CD14-positive monocyte (primary cell): ENCODE measurements at regions not wholly inside any gene's neighbourhood (a gene's known extent, or its start where the extent isn't known, plus 50 kb on each side); places are given as distances from the start of the nearest gene placed in this dataset.

Source experiments
- DNase-seq, 3 donors: peaks; one replicate each; pipeline ENCODE4 v3.0.0-alpha.2; 2011 to 2022
- H2AFZ ChIP-seq: 2 replicates; pipeline ENCODE4 v1.6.0; 2012; ENCODE audit warnings: mild to moderate bottlenecking, low read depth, low read length, inconsistent platforms; ENCODE audit not compliant: insufficient read depth, poor library complexity, severe bottlenecking
- H3K27ac ChIP-seq, 2 donors: 1 replicate in 1 of 2; 2 replicates in 1 of 2; pipeline ENCODE4 v1.5.1; 2012 to 2013; ENCODE audit warnings: low read length in 2 of 2, control low read depth in 1 of 2, inconsistent platforms in 1 of 2, low read depth in 1 of 2, mild to moderate bottlenecking in 1 of 2
- H3K27me3 ChIP-seq, 2 donors: one replicate each; pipeline versions ENCODE4 v1.6.0 to v1.6.1; 2011 to 2013; ENCODE audit warnings: low read length in 2 of 2; ENCODE audit not compliant: control insufficient read depth in 2 of 2, insufficient read depth in 2 of 2
- H3K36me3 ChIP-seq, 2 donors: replicated peaks in 1 of 2; 1 replicate in 1 of 2; 2 replicates in 1 of 2; pipeline versions ENCODE4 v1.5.1 to v1.6.1; 2012 to 2013; ENCODE audit warnings: low read length in 2 of 2, control low read depth in 1 of 2, inconsistent platforms in 1 of 2, mild to moderate bottlenecking in 1 of 2; ENCODE audit not compliant: insufficient read depth in 2 of 2, control insufficient read depth in 1 of 2
- H3K4me1 ChIP-seq, 2 donors: 1 replicate in 1 of 2; 2 replicates in 1 of 2; pipeline versions ENCODE4 v1.5.1 to v1.6.1; 2012 to 2013; ENCODE audit warnings: low read length in 2 of 2, control low read depth in 1 of 2, inconsistent platforms in 1 of 2, mild to moderate bottlenecking in 1 of 2, moderate library complexity in 1 of 2; ENCODE audit not compliant: insufficient read depth in 2 of 2, control insufficient read depth in 1 of 2
- H3K4me2 ChIP-seq: replicated peaks from 2 replicates; pipeline ENCODE3; 2012; ENCODE audit warnings: low read length, moderate library complexity, mild to moderate bottlenecking; ENCODE audit not compliant: poor library complexity, severe bottlenecking; ENCODE audit errors: extremely low read depth
- H3K4me3 ChIP-seq, 3 experiments: fragments of 200-600 bp in 1 of 3; sonication (generic) in 1 of 3; replicated peaks in 1 of 3; 1 replicate in 2 of 3; 2 replicates in 1 of 3; pipeline ENCODE4 v1.5.1; 2011 to 2013; ENCODE audit warnings: low read length in 3 of 3, mild to moderate bottlenecking in 3 of 3, control low read depth in 2 of 3, low read depth in 2 of 3, inconsistent platforms in 1 of 3, moderate library complexity in 1 of 3
- H3K79me2 ChIP-seq: 2 replicates; pipeline ENCODE4 v1.6.0; 2012; ENCODE audit warnings: mild to moderate bottlenecking, control low read depth, inconsistent platforms, low read length, moderate library complexity; ENCODE audit not compliant: insufficient read depth
- H3K9ac ChIP-seq: 2 replicates; pipeline ENCODE4 v1.6.0; 2017; ENCODE audit warnings: low read length, mild to moderate bottlenecking; ENCODE audit not compliant: insufficient read depth, poor library complexity, severe bottlenecking
- H3K9me3 ChIP-seq, 2 donors: replicated peaks in 1 of 2; 1 replicate in 1 of 2; 2 replicates in 1 of 2; pipeline versions ENCODE4 v1.5.1 to v1.6.1; 2012 to 2013; ENCODE audit warnings: low read length in 2 of 2, control low read depth in 1 of 2; ENCODE audit not compliant: control insufficient read depth in 1 of 2, insufficient read depth in 1 of 2
- H4K20me1 ChIP-seq: 2 replicates; pipeline ENCODE4 v1.6.0; 2012; ENCODE audit warnings: mild to moderate bottlenecking, low read length, control low read depth, moderate library complexity; ENCODE audit not compliant: insufficient read depth
- H3K27ac Mint-ChIP-seq, 7 donors: one replicate each; pipeline ENCODE4 v1.8.0; 2020; ENCODE audit warnings: mild to moderate bottlenecking in 7 of 7, mixed read lengths in 7 of 7, moderate library complexity in 6 of 7, inconsistent platforms in 2 of 7
- H3K27me3 Mint-ChIP-seq, 3 donors: one replicate each; pipeline ENCODE4 v1.8.0; 2021 to 2022; ENCODE audit warnings: low read depth in 3 of 3, mild to moderate bottlenecking in 3 of 3, mixed read lengths in 3 of 3, moderate library complexity in 3 of 3, inconsistent platforms in 1 of 3
- H3K36me3 Mint-ChIP-seq, 2 donors: one replicate each; pipeline ENCODE4 v1.8.0; 2020; ENCODE audit warnings: mixed read lengths in 2 of 2, inconsistent platforms in 1 of 2, mild to moderate bottlenecking in 1 of 2
- H3K4me1 Mint-ChIP-seq: one replicate; pipeline ENCODE4 v1.8.0; 2020; ENCODE audit warnings: mild to moderate bottlenecking, mixed read lengths
- H3K4me3 Mint-ChIP-seq, 2 donors: one replicate each; pipeline ENCODE4 v1.8.0; 2020; ENCODE audit warnings: mild to moderate bottlenecking in 2 of 2, mixed read lengths in 2 of 2, moderate library complexity in 1 of 2
- H3K9me3 Mint-ChIP-seq, 7 donors: one replicate each; pipeline ENCODE4 v1.8.0; 2020 to 2022; ENCODE audit warnings: mixed read lengths in 7 of 7, mild to moderate bottlenecking in 6 of 7, moderate library complexity in 6 of 7, inconsistent platforms in 2 of 7
- WGBS: methylation state at CpG from one replicate; pipeline ENCODE4 v1.1.5; 2013; ENCODE audit warnings: missing lambda C conversion rate; ENCODE audit not compliant: insufficient coverage; 5-methylcytosine and 5-hydroxymethylcytosine counted together
- intact Hi-C, 2 donors: fragments of 100-400 bp; cut with micrococcal nuclease; formaldehyde crosslinking; loops; one replicate each; pipeline versions ENCODE4 v1.15.0 to v1.15.1; 2023
- TF ChIP-seq, protein P1 (sequence below): fragments of 200-600 bp; IDR thresholded peaks from one replicate; pipeline ENCODE4 v1.8.0; 2022; ENCODE audit warnings: antibody characterized with exemption, mild to moderate bottlenecking

DNA sequence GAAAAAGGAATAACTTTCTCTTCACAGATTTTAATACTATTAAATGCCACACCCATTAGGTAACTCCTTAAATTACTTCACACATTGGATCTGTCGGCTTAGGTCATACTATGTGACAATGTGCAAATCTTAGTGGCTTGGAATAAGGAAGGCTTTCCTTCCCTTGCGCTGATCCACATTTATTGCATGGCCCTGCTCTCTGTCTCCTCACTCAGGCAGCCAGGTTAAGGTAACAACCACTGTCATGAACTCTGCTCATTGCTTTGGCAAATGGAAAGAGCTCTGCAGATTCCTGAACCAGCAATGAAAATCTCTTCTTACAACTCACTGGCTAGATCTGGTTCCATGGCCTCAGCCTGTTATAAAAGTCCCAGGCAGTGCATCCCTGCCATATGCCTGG lies 121.9 kb upstream of the NFIB start:
- intact Hi-C loops: no loop called here

DNA sequence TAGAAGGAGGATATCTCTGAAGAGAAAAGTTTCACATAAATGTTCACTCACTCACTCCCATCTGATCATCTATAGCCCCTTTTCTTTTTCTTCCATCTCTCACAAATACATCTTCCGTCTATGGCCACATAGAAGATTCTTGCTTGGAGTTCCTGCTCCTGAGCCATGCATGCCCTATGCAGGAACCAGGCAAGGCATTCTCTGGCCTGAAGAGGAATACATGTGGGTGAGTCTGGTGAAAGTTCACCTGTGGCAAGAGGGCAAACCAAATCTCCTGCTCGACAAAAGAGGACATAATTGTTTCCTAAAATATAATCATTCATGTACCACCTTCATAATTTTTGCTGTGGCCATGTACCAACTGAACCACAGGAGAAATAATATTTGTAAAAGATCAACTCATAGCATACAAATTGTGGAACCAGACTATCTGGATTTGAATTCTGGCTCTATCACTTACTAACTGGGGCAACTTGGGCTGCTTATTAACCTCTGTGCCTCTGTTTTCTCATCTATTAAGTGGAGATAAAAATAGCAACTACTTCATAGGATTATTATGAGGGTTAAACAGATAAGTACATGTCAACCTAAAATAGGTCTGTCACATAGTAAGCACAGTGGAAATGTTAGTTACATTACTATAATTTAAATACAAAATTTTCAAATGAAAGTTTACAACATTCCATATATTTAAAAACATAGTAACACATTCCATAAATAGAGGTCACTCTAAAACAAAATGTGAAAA lies 121.2 kb upstream of the NFIB start:
- Histone ChIP-seq H3K9ac (no peak overlapping the region), H4K20me1 (no peaks in the 10 kb centered on the region), H3K9me3 (no peaks in the 10 kb centered on the region), H3K27ac (no peak overlapping the region), H3K4me2 (no peak overlapping the region), H3K36me3 (no peaks in the 10 kb centered on the region), H2AFZ (no peak overlapping the region), H3K27me3 (peaks cover 0 to 3% of the 10 kb centered on the region in 2 donors), H3K4me3 (no peak overlapping the region), H3K4me1 (no peaks in the 10 kb centered on the region), H3K79me2 (no peaks in the 10 kb centered on the region)
- intact Hi-C loops: no loop called here
- H3K4me3 Mint-ChIP-seq: no peak overlapping the region
- TF ChIP-seq, protein P1, sequence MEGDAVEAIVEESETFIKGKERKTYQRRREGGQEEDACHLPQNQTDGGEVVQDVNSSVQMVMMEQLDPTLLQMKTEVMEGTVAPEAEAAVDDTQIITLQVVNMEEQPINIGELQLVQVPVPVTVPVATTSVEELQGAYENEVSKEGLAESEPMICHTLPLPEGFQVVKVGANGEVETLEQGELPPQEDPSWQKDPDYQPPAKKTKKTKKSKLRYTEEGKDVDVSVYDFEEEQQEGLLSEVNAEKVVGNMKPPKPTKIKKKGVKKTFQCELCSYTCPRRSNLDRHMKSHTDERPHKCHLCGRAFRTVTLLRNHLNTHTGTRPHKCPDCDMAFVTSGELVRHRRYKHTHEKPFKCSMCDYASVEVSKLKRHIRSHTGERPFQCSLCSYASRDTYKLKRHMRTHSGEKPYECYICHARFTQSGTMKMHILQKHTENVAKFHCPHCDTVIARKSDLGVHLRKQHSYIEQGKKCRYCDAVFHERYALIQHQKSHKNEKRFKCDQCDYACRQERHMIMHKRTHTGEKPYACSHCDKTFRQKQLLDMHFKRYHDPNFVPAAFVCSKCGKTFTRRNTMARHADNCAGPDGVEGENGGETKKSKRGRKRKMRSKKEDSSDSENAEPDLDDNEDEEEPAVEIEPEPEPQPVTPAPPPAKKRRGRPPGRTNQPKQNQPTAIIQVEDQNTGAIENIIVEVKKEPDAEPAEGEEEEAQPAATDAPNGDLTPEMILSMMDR: no peak
- no peaks in the 10 kb centered on the region for H3K9me3 Mint-ChIP-seq
- no peak overlapping the region for H3K27ac Mint-ChIP-seq
- no peak for DNase-seq
- 100% methylated on average over 1 of the region's 2 CpGs for WGBS
- no peaks in the 10 kb centered on the region for H3K36me3 Mint-ChIP-seq
- peaks cover 2 to 14% (median 2%) of the 10 kb centered on the region in 3 donors for H3K27me3 Mint-ChIP-seq
- H3K4me1 Mint-ChIP-seq: no peaks in the 10 kb centered on the region

More for the DNA sequence above, 121.9 kb upstream of the NFIB start:
- no peak overlapping the region for H2AFZ ChIP-seq
- no peak overlapping the region for H3K9ac ChIP-seq
- DNase-seq: no peak
- H3K4me2 ChIP-seq: no peak overlapping the region
- H3K36me3 Mint-ChIP-seq: no peaks in the 10 kb centered on the region
- H3K9me3 Mint-ChIP-seq: no peaks in the 10 kb centered on the region
- no peak overlapping the region for H3K4me3 ChIP-seq
- H3K27ac ChIP-seq: no peak overlapping the region
- peaks cover 0 to 3% of the 10 kb centered on the region in 2 donors for H3K27me3 ChIP-seq
- WGBS: 100% methylated on average over 1 of the region's 2 CpGs
- no peaks in the 10 kb centered on the region for H3K79me2 ChIP-seq
- peaks cover 2 to 14% (median 2%) of the 10 kb centered on the region in 3 donors for H3K27me3 Mint-ChIP-seq
- no peaks in the 10 kb centered on the region for H3K36me3 ChIP-seq
- H3K9me3 ChIP-seq: no peaks in the 10 kb centered on the region
- H3K4me3 Mint-ChIP-seq: no peak overlapping the region
- TF ChIP-seq, protein P1: no peak
- H3K27ac Mint-ChIP-seq: peak overlapping the region in 1 of 7 donors; percentile 5
- no peaks in the 10 kb centered on the region for H3K4me1 ChIP-seq
- H4K20me1 ChIP-seq: no peaks in the 10 kb centered on the region
- no peaks in the 10 kb centered on the region for H3K4me1 Mint-ChIP-seq
